ENCODE measurements at regions not wholly inside any gene's neighbourhood (a gene's known extent, or its start where the extent isn't known, plus 50 kb on each side); places are given as distances from the start of the nearest gene placed in this dataset.
"Not testable (repeated sequence)": the region's sequence is repeated elsewhere in the genome, so short reads cannot be mapped to it uniquely, and the experiment has no call there.

- no peak for DNase-seq (ENCODE audit: low spot score)
Observed at GRCh38 chrX:38940547-38940946, 139.3 kb downstream of the MID1IP1 start.

GRCh38 chrX:38941675-38942074 lies 140.4 kb downstream of the MID1IP1 start:
- DNase-seq (ENCODE audit: low spot score), result peak; percentile 11

- DNase-seq (ENCODE audit: low spot score), result no peak
Observed at GRCh38 chrX:38943120-38943519, 141.9 kb downstream of the MID1IP1 start.

- DNase-seq (ENCODE audit: low spot score), result no peak
Observed at GRCh38 chrX:38948046-38948445, 146.8 kb downstream of the MID1IP1 start.

GRCh38 chrX:38954520-38954919 lies 153.3 kb downstream of the MID1IP1 start:
- no peak for DNase-seq (ENCODE audit: low spot score)

GRCh38 chrX:38959736-38960135 lies 158.5 kb downstream of the MID1IP1 start:
- DNase-seq (ENCODE audit: low spot score), result no peak

GRCh38 chrX:38960137-38960536 lies 158.9 kb downstream of the MID1IP1 start:
- DNase-seq (ENCODE audit: low spot score), result no peak

- no peak for DNase-seq (ENCODE audit: low spot score)
Observed at GRCh38 chrX:38961936-38962335, 160.7 kb downstream of the MID1IP1 start.

- not testable (repeated sequence) for DNase-seq (ENCODE audit: low spot score)
Observed at GRCh38 chrX:38963244-38963643, 162.0 kb downstream of the MID1IP1 start.

- no peak for DNase-seq (ENCODE audit: low spot score)
Observed at GRCh38 chrX:38965888-38966287, 164.6 kb downstream of the MID1IP1 start.

- peak; percentile 21 for DNase-seq (ENCODE audit: low spot score)
Observed at GRCh38 chrX:38968344-38969216, 167.3 kb downstream of the MID1IP1 start.

GRCh38 chrX:38970074-38970473 lies 168.8 kb downstream of the MID1IP1 start:
- DNase-seq (ENCODE audit: low spot score), result no peak

- DNase-seq (ENCODE audit: low spot score), result no peak
Observed at GRCh38 chrX:38970845-38971244, 169.6 kb downstream of the MID1IP1 start.

- DNase-seq (ENCODE audit: low spot score), result no peak
Observed at GRCh38 chrX:38973322-38973721, 172.1 kb downstream of the MID1IP1 start.

GRCh38 chrX:38974542-38974941 lies 173.3 kb downstream of the MID1IP1 start:
- DNase-seq (ENCODE audit: low spot score), result no peak

- DNase-seq (ENCODE audit: low spot score), result no peak
Observed at GRCh38 chrX:38975368-38975942, 174.2 kb downstream of the MID1IP1 start.

- no peak for DNase-seq (ENCODE audit: low spot score)
Observed at GRCh38 chrX:38982370-38982769, 181.1 kb downstream of the MID1IP1 start.

- DNase-seq (ENCODE audit: low spot score), result no peak
Observed at GRCh38 chrX:38982843-38983242, 181.6 kb downstream of the MID1IP1 start.

- DNase-seq (ENCODE audit: low spot score), result peak; percentile 25
Observed at GRCh38 chrX:38985375-38985774, 184.1 kb downstream of the MID1IP1 start.

GRCh38 chrX:38985945-38986344 lies 184.7 kb downstream of the MID1IP1 start:
- no peak for DNase-seq (ENCODE audit: low spot score)

GRCh38 chrX:38986586-38986985 lies 185.3 kb downstream of the MID1IP1 start:
- no peak for DNase-seq (ENCODE audit: low spot score)

GRCh38 chrX:38987198-38987651 lies 186.0 kb downstream of the MID1IP1 start:
- DNase-seq (ENCODE audit: low spot score), result no peak

- no peak for DNase-seq (ENCODE audit: low spot score)
Observed at GRCh38 chrX:38988301-38988700, 187.0 kb downstream of the MID1IP1 start.
